Stimulated activated naive CD8-positive, alpha-beta T cell treated with anti-CD3 and anti-CD28 coated beads, Interleukin-15, Interleukin-2, amounts not matched to agents 100 ng/mL and 50 ng/mL, for 24 hours (primary cell): ENCODE measurements at regions not wholly inside any gene's neighbourhood (a gene's known extent, or its start where the extent isn't known, plus 50 kb on each side); places are given as distances from the start of the nearest gene placed in this dataset.

Experiments used
- H3K27ac Mint-ChIP-seq: one replicate; pipeline ENCODE4 v1.8.0; 2021; ENCODE audit warnings: mild to moderate bottlenecking, mixed read lengths
- H3K27me3 Mint-ChIP-seq: one replicate; pipeline ENCODE4 v1.8.0; 2021; ENCODE audit warnings: mixed read lengths
- H3K36me3 Mint-ChIP-seq: one replicate; pipeline ENCODE4 v1.8.0; 2021; ENCODE audit warnings: low read depth, mixed read lengths
- H3K4me1 Mint-ChIP-seq: one replicate; pipeline ENCODE4 v1.8.0; 2021; ENCODE audit warnings: low read depth, mixed read lengths
- H3K4me3 Mint-ChIP-seq: one replicate; pipeline ENCODE4 v1.8.0; 2021; ENCODE audit warnings: mild to moderate bottlenecking, mixed read lengths
- H3K9me3 Mint-ChIP-seq: one replicate; pipeline ENCODE4 v1.8.0; 2021; ENCODE audit warnings: mixed read lengths

GRCh38 chr10:7027237-7027912 lies 383.5 kb downstream of the SFMBT2 start:
- Mint-ChIP-seq H3K9me3 (peaks cover 25% of the 10 kb centered on the region), H3K36me3 (peaks cover 13% of the 10 kb centered on the region), H3K27me3 (no peaks in the 10 kb centered on the region), H3K27ac (no peak overlapping the region), H3K4me1 (peaks cover 46% of the 10 kb centered on the region), H3K4me3 (no peak overlapping the region)

GRCh38 chr10:7026818-7027217 lies 384.0 kb downstream of the SFMBT2 start:
- Mint-ChIP-seq H3K27ac (no peak overlapping the region), H3K4me3 (no peak overlapping the region), H3K9me3 (peaks cover 22% of the 10 kb centered on the region), H3K36me3 (peaks cover 13% of the 10 kb centered on the region), H3K4me1 (peaks cover 40% of the 10 kb centered on the region), H3K27me3 (no peaks in the 10 kb centered on the region)

- Mint-ChIP-seq H3K36me3 (peaks cover 11% of the 10 kb centered on the region), H3K4me3 (no peak overlapping the region)
These were observed 385.5 kb downstream of the SFMBT2 start for GRCh38 chr10:7025296-7025695.

GRCh38 chr10:7015457-7015856 lies 395.4 kb downstream of the SFMBT2 start:
- H3K9me3 Mint-ChIP-seq: peaks cover 13% of the 10 kb centered on the region
- H3K4me3 Mint-ChIP-seq: no peak overlapping the region
- H3K27me3 Mint-ChIP-seq: no peaks in the 10 kb centered on the region
- H3K4me1 Mint-ChIP-seq: no peaks in the 10 kb centered on the region
- peaks cover 10% of the 10 kb centered on the region for H3K36me3 Mint-ChIP-seq
- no peak overlapping the region for H3K27ac Mint-ChIP-seq

More at GRCh38 chr10:7025296-7025695, 385.5 kb downstream of the SFMBT2 start:
- H3K27me3 Mint-ChIP-seq: no peaks in the 10 kb centered on the region
- no peak overlapping the region for H3K27ac Mint-ChIP-seq
- peaks cover 20% of the 10 kb centered on the region for H3K9me3 Mint-ChIP-seq
- H3K4me1 Mint-ChIP-seq: peaks cover 30% of the 10 kb centered on the region

GRCh38 chr10:7014721-7015120 lies 396.1 kb downstream of the SFMBT2 start:
- H3K27me3 Mint-ChIP-seq: no peaks in the 10 kb centered on the region
- no peak overlapping the region for H3K27ac Mint-ChIP-seq
- H3K4me1 Mint-ChIP-seq: no peaks in the 10 kb centered on the region

DNA sequence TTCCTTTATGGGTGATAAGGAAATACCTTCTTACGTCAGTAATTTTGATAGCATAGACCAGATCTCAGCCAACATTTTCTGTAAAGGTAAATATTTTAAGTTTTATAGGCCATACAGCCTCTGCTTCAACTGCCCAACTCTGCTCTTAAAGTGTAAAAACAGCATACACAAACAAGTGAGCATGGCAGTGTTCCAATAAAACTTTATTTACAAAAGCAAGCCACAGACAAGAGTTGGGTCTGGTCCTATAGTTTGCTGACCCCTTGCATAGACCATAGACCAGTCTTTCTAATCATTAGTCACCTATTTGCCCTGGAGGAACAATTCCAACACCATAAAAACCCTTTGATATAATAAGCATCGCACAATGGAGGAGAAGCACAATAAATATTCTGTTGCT lies 398.8 kb downstream of the SFMBT2 start:
- no peaks in the 10 kb centered on the region for H3K4me1 Mint-ChIP-seq
- H3K4me3 Mint-ChIP-seq: no peak overlapping the region
- no peaks in the 10 kb centered on the region for H3K27me3 Mint-ChIP-seq
- no peaks in the 10 kb centered on the region for H3K36me3 Mint-ChIP-seq
- no peaks in the 10 kb centered on the region for H3K9me3 Mint-ChIP-seq
- H3K27ac Mint-ChIP-seq: no peak overlapping the region

More at GRCh38 chr10:7014721-7015120, 396.1 kb downstream of the SFMBT2 start:
- Mint-ChIP-seq H3K36me3 (peaks cover 4% of the 10 kb centered on the region), H3K4me3 (no peak overlapping the region), H3K9me3 (peaks cover 6% of the 10 kb centered on the region)

- H3K4me1 Mint-ChIP-seq: no peaks in the 10 kb centered on the region
- H3K36me3 Mint-ChIP-seq: no peaks in the 10 kb centered on the region
- H3K4me3 Mint-ChIP-seq: no peak overlapping the region
- no peak overlapping the region for H3K27ac Mint-ChIP-seq
- no peaks in the 10 kb centered on the region for H3K27me3 Mint-ChIP-seq
- H3K9me3 Mint-ChIP-seq: no peaks in the 10 kb centered on the region
These were observed 402.2 kb downstream of the SFMBT2 start for GRCh38 chr10:7008645-7009044.

DNA sequence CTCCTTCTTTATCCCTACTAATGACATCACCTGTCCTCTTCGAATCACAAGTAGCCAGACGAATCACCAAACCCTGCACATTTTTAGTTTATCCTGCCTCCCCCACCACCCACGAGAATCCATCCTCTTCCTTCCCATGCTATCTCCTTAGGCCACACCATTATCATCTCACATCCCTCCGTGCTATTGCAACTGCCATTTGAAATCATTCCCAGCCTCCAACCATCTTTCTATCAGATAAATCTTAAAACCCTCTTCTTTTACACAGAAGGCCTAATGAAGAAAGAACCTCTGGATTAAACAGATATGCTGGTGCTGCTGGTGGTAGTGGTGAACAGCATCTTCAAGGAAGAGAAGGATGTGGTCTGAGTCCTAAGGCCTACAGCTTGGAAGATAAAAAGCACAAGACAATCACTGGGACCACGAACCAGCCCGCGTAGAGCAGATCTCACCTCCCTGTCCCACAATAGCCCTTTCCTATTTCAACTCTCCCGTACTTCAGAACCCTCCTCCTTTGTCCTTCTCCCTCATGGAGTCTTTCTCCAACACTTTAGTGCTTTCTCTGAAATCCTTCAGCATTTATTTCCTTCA lies 403.1 kb downstream of the SFMBT2 start:
- no peak overlapping the region for H3K27ac Mint-ChIP-seq
- no peaks in the 10 kb centered on the region for H3K9me3 Mint-ChIP-seq
- H3K27me3 Mint-ChIP-seq: no peaks in the 10 kb centered on the region
- no peaks in the 10 kb centered on the region for H3K36me3 Mint-ChIP-seq
- no peaks in the 10 kb centered on the region for H3K4me1 Mint-ChIP-seq
- H3K4me3 Mint-ChIP-seq: no peak overlapping the region

- Mint-ChIP-seq H3K4me1 (no peaks in the 10 kb centered on the region), H3K27ac (no peak overlapping the region), H3K4me3 (no peak overlapping the region), H3K9me3 (no peaks in the 10 kb centered on the region), H3K36me3 (no peaks in the 10 kb centered on the region), H3K27me3 (no peaks in the 10 kb centered on the region)
These were observed 404.3 kb downstream of the SFMBT2 start for GRCh38 chr10:7006566-7006965.

- Mint-ChIP-seq H3K27me3 (no peaks in the 10 kb centered on the region), H3K36me3 (no peaks in the 10 kb centered on the region), H3K9me3 (no peaks in the 10 kb centered on the region), H3K27ac (no peak overlapping the region), H3K4me1 (no peaks in the 10 kb centered on the region), H3K4me3 (no peak overlapping the region)
These were observed 406.9 kb downstream of the SFMBT2 start for GRCh38 chr10:7003831-7004395.

DNA sequence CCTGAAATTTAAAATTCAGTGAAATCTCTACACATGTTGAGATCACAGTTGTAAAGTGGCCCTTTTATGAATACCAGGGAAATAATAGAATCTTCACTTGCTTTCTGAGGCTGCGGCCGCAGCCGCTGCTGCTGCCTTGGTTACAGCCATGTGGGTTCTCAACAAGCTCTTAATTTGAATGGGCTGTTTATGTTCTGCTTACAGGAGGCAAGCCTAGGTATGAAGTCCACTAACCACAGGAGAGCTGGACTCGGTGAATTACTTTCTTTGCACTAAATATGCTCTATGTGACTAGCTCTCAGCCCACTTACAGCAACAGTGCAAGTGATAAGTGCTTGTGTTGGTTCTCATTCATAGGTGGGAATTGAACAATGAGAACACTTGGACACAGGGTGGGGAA lies 410.8 kb downstream of the SFMBT2 start:
- Mint-ChIP-seq H3K4me1 (no peaks in the 10 kb centered on the region), H3K9me3 (no peaks in the 10 kb centered on the region), H3K27ac (no peak overlapping the region), H3K4me3 (no peak overlapping the region), H3K27me3 (no peaks in the 10 kb centered on the region), H3K36me3 (no peaks in the 10 kb centered on the region)

GRCh38 chr10:6999232-6999925 lies 411.5 kb downstream of the SFMBT2 start:
- H3K4me3 Mint-ChIP-seq: no peak overlapping the region
- no peaks in the 10 kb centered on the region for H3K9me3 Mint-ChIP-seq
- no peaks in the 10 kb centered on the region for H3K36me3 Mint-ChIP-seq
- no peaks in the 10 kb centered on the region for H3K27me3 Mint-ChIP-seq
- H3K27ac Mint-ChIP-seq: no peak overlapping the region
- H3K4me1 Mint-ChIP-seq: no peaks in the 10 kb centered on the region

DNA sequence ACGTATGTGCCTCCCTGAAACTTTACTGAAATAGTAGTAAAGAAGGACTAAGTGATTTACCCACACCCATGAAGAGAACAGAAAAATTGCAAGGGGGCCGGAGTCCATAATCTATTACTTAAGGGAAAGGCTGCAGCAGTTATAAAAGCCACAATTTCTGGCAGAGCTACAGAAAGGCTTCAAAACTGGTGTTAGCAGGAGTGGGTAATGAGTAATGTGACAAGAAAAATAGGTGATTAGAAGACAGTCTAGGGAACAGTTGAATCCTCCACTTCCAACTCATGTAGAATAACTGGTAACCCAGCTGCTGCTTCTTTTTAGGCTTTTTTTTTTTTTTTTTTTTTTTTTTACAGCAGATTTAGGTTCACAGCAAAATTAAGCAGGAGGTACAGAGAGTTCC lies 413.3 kb downstream of the SFMBT2 start:
- Mint-ChIP-seq H3K4me1 (no peaks in the 10 kb centered on the region), H3K36me3 (no peaks in the 10 kb centered on the region), H3K9me3 (no peaks in the 10 kb centered on the region), H3K4me3 (no peak overlapping the region), H3K27ac (no peak overlapping the region), H3K27me3 (peaks cover 4% of the 10 kb centered on the region)

- Mint-ChIP-seq H3K9me3 (no peaks in the 10 kb centered on the region), H3K4me3 (no peak overlapping the region), H3K36me3 (no peaks in the 10 kb centered on the region), H3K4me1 (no peaks in the 10 kb centered on the region), H3K27ac (no peak overlapping the region), H3K27me3 (peaks cover 4% of the 10 kb centered on the region)
These were observed 414.4 kb downstream of the SFMBT2 start for GRCh38 chr10:6996431-6996830.

GRCh38 chr10:6995831-6996230 lies 415.0 kb downstream of the SFMBT2 start:
- Mint-ChIP-seq H3K27ac (no peak overlapping the region), H3K4me3 (no peak overlapping the region), H3K9me3 (no peaks in the 10 kb centered on the region), H3K36me3 (no peaks in the 10 kb centered on the region), H3K4me1 (peaks cover 3% of the 10 kb centered on the region), H3K27me3 (peaks cover 4% of the 10 kb centered on the region)
